Thoracic aorta (tissue), 2 donors: ENCODE measurements at regions not wholly inside any gene's neighbourhood (a gene's known extent, or its start where the extent isn't known, plus 50 kb on each side); places are given as distances from the start of the nearest gene placed in this dataset.

Experiments used
- ATAC-seq: fragments of 150-250 bp; one replicate; pipeline ENCODE4 v1.8.0; 2017; ENCODE audit warnings: low read depth; ENCODE audit not compliant: insufficient number of reproducible peaks, low FRiP score
- DNase-seq: peaks from one replicate; pipeline ENCODE4 v3.0.0-alpha.2; 2020; ENCODE audit warnings: low spot score
- H3K27ac ChIP-seq, 2 donors: fragments of 200-600 bp; sonication (generic); 1 replicate in 1 of 2; 2 replicates in 1 of 2; pipeline ENCODE4 v1.5.1; 2016; ENCODE audit warnings: mild to moderate bottlenecking in 2 of 2, moderate library complexity in 2 of 2
- H3K27me3 ChIP-seq: fragments of 200-600 bp; sonication (generic); replicated peaks from 2 replicates; pipeline ENCODE4 v1.6.0; 2016; ENCODE audit warnings: mild to moderate bottlenecking; ENCODE audit not compliant: insufficient read depth
- H3K36me3 ChIP-seq: fragments of 200-600 bp; sonication (generic); one replicate; pipeline ENCODE4 v1.5.1; 2016
- H3K4me1 ChIP-seq, 2 donors: fragments of 200-600 bp; sonication (generic); 1 replicate in 1 of 2; 2 replicates in 1 of 2; pipeline versions ENCODE4 v1.5.1 to v1.6.0; 2016; ENCODE audit warnings: low read depth in 2 of 2, mild to moderate bottlenecking in 1 of 2; ENCODE audit not compliant: control insufficient read depth in 1 of 2
- H3K4me3 ChIP-seq: fragments of 200-600 bp; sonication (generic); 2 replicates; pipeline ENCODE4 v1.5.1; 2016; ENCODE audit warnings: mild to moderate bottlenecking
- H3K9me3 ChIP-seq: fragments of 200-600 bp; sonication (generic); 2 replicates; pipeline ENCODE4 v1.5.1; 2016
- CTCF ChIP-seq: fragments of 200-600 bp; sonication (generic); IDR thresholded peaks from one replicate; pipeline ENCODE4 v1.5.1; 2019; ENCODE audit warnings: antibody characterized with exemption

GRCh38 chr2:239744706-239745340, 280.3 kb downstream of the NDUFA10 start:
- ATAC-seq (no peak), DNase-seq (no peak)
- H3K4me3 ChIP-seq = no peak overlapping the region
- H3K9me3 ChIP-seq = no peaks in the 10 kb centered on the region
- no peaks in the 10 kb centered on the region for H3K4me1 ChIP-seq
- no peaks in the 10 kb centered on the region for H3K36me3 ChIP-seq
- no peak for TF ChIP-seq CTCF
- H3K27ac ChIP-seq = no peak overlapping the region
- no peaks in the 10 kb centered on the region for H3K27me3 ChIP-seq

- Histone ChIP-seq H3K27me3 (no peaks in the 10 kb centered on the region), H3K36me3 (no peaks in the 10 kb centered on the region), H3K4me3 (no peak overlapping the region), H3K9me3 (no peaks in the 10 kb centered on the region), H3K27ac (no peak overlapping the region), H3K4me1 (no peaks in the 10 kb centered on the region)
- ATAC-seq = no peak
- DNase-seq = no peak
- TF ChIP-seq CTCF = no peak
Measured at GRCh38 chr2:239743206-239743605, 281.9 kb downstream of the NDUFA10 start.

GRCh38 chr2:239742377-239742776, 282.8 kb downstream of the NDUFA10 start:
- no peak overlapping the region for H3K4me3 ChIP-seq
- H3K4me1 ChIP-seq = no peaks in the 10 kb centered on the region
- DNase-seq = no peak
- no peak for ATAC-seq
- no peaks in the 10 kb centered on the region for H3K27me3 ChIP-seq
- no peak for TF ChIP-seq CTCF
- no peaks in the 10 kb centered on the region for H3K36me3 ChIP-seq
- no peaks in the 10 kb centered on the region for H3K9me3 ChIP-seq
- no peak overlapping the region for H3K27ac ChIP-seq

GRCh38 chr2:239739206-239739605, 285.9 kb downstream of the NDUFA10 start:
- DNase-seq (no peak), ATAC-seq (no peak)
- no peak for TF ChIP-seq CTCF
- no peak overlapping the region for H3K27ac ChIP-seq
- no peak overlapping the region for H3K4me3 ChIP-seq
- no peaks in the 10 kb centered on the region for H3K4me1 ChIP-seq
- H3K36me3 ChIP-seq = no peaks in the 10 kb centered on the region
- no peaks in the 10 kb centered on the region for H3K9me3 ChIP-seq
- no peaks in the 10 kb centered on the region for H3K27me3 ChIP-seq

- Histone ChIP-seq H3K4me1 (no peaks in the 10 kb centered on the region), H3K9me3 (no peaks in the 10 kb centered on the region), H3K27ac (no peak overlapping the region), H3K27me3 (no peaks in the 10 kb centered on the region), H3K36me3 (no peaks in the 10 kb centered on the region), H3K4me3 (no peak overlapping the region)
- DNase-seq (no peak), ATAC-seq (no peak)
- TF ChIP-seq CTCF = no peak
Measured at GRCh38 chr2:239738159-239738558, 287.0 kb downstream of the NDUFA10 start.
